H1 (cell line): ENCODE measurements at regions not wholly inside any gene's neighbourhood (a gene's known extent, or its start where the extent isn't known, plus 50 kb on each side); places are given as distances from the start of the nearest gene placed in this dataset.

Experiments
- ASH2L ChIP-seq: fragments of 200-600, 300-600 bp; sonication (generic); IDR thresholded peaks from one replicate; pipeline ENCODE4 v1.7.1; 2017; ENCODE audit warnings: low read length
- CEBPB ChIP-seq: IDR thresholded peaks from 2 replicates; pipeline ENCODE4 v1.6.1; 2012; ENCODE audit warnings: low read depth, low read length
- HDAC6 ChIP-seq: IDR thresholded peaks from one replicate; pipeline ENCODE4 v1.7.1; 2012; ENCODE audit warnings: low read depth, mild to moderate bottlenecking, inconsistent platforms, low read length, moderate library complexity
- SIRT6 ChIP-seq: IDR thresholded peaks from one replicate; pipeline ENCODE4 v1.7.1; 2012; ENCODE audit warnings: low read length, inconsistent platforms

GRCh38 chr3:107045791-107046190 is 331.4 kb upstream of the CCDC54 start (continued):
- no peak for TF ChIP-seq ASH2L
- no peak for TF ChIP-seq HDAC6
- no peak for TF ChIP-seq SIRT6
- no peak for TF ChIP-seq CEBPB
